Sigmoid colon (tissue), 6 donors: ENCODE measurements at regions not wholly inside any gene's neighbourhood (a gene's known extent, or its start where the extent isn't known, plus 50 kb on each side); places are given as distances from the start of the nearest gene placed in this dataset.

ENCODE experiments used
- DNase-seq: peaks from one replicate; pipeline ENCODE4 v3.0.0-alpha.2; 2019
- H3K27ac ChIP-seq, 4 donors: fragments of 200-600 bp; sonication (generic); one replicate each; pipeline ENCODE4 v1.5.1; 2016 to 2019; ENCODE audit warnings: mild to moderate bottlenecking in 1 of 4
- H3K27me3 ChIP-seq, 3 donors: fragments of 200-600 bp; sonication (generic); one replicate each; pipeline ENCODE4 v1.5.1; 2019; ENCODE audit warnings: mild to moderate bottlenecking in 1 of 3
- H3K36me3 ChIP-seq, 4 donors: fragments of 200-600 bp; sonication (generic); one replicate each; pipeline ENCODE4 v1.5.1; 2016 to 2019
- H3K4me1 ChIP-seq, 4 donors: fragments of 200-600 bp; sonication (generic); one replicate each; pipeline ENCODE4 v1.5.1; 2017 to 2019
- H3K4me3 ChIP-seq, 4 donors: fragments of 200-600 bp; sonication (generic); one replicate each; pipeline ENCODE4 v1.5.1; 2017 to 2019; ENCODE audit warnings: mild to moderate bottlenecking in 2 of 4, moderate library complexity in 1 of 4
- H3K9me3 ChIP-seq, 4 donors: fragments of 200-600 bp in 3 of 4; sonication (generic) in 3 of 4; one replicate each; pipeline versions ENCODE4 v1.5.1 to v1.6.1; 2013 to 2019
- EP300 ChIP-seq, 4 donors: sonication (generic); formaldehyde crosslinking; IDR thresholded peaks; one replicate each; pipeline ENCODE4 v1.6.1; 2017; ENCODE audit warnings: antibody characterized with exemption in 4 of 4
- POLR2A ChIP-seq, 2 donors: fragments of 450-650 bp; IDR thresholded peaks; one replicate each; pipeline ENCODE4 v1.6.1; 2016; ENCODE audit warnings: antibody characterized with exemption in 2 of 2, mild to moderate bottlenecking in 2 of 2, moderate library complexity in 2 of 2
- POLR2AphosphoS5 ChIP-seq, 4 donors: sonication (generic); formaldehyde crosslinking; IDR thresholded peaks; one replicate each; pipeline ENCODE4 v1.6.1; 2017; ENCODE audit warnings: antibody characterized with exemption in 4 of 4
- WGBS, 2 donors: extraction: QIAGEN DNeasy Blood & Tissue Kit; methylation state at CpG; one replicate each; pipeline ENCODE4 v1.1.7; 2013; 5-methylcytosine and 5-hydroxymethylcytosine counted together
- intact Hi-C: fragments of 100-400 bp; cut with DNase I; formaldehyde crosslinking; loops from one replicate; pipeline ENCODE4 v1.15.1; 2023
- TF ChIP-seq, protein P1 (sequence below), 4 experiments: fragments of 450-650 bp in 3 of 4; fragments of 200-600 bp in 1 of 4; IDR thresholded peaks; one replicate each; pipeline ENCODE4 v1.5.1; 2016 to 2019; ENCODE audit warnings: antibody characterized with exemption in 4 of 4, mild to moderate bottlenecking in 3 of 4, moderate library complexity in 2 of 4
- donor health status: healthy with polysubstance abuse.
- donor health status: healthy.

DNA sequence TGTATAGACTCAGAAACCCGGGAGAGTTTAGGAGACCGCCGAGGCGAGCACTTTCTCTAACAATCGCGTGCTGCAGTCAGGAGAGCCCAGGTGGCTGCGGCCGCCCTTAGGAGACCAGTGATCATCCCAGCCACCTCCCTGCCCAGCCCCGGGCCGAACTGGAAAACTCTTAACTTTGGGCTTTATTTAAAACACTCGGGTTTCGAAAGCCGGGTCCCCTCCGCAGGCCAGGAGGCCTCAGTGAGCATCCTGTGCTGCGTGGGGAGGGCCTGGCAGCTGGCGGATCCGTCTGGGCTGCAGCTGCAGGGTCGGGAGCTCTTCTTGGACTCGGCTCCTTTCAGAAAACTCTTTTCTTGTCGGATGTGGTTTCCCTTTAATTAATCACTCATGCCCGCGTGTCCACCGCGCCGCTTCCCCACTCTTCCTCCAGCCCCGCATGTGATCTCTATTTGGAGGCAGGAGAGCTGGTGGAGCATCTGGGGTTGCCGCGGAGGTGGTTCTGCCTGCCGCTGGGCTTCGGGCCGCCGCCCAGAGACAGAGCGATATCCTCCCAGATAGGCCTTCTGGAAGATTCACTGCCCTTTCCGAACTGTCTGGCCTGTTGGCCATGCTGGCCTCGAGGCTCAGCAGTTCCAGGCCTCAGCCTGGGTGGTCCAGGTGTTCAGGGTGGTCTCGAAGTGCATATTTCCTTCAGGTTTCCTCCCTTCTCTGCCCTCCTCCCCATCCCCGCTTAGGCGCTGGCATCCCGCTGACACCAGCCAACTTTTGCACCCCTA is 59.5 kb downstream of the TMEM174 start:
- no peak for TF ChIP-seq POLR2AphosphoS5 (IDR thresholded peaks at IDR 0.05)
- TF ChIP-seq POLR2A (IDR thresholded peaks at IDR 0.05) = no peak
- TF ChIP-seq, protein P1, sequence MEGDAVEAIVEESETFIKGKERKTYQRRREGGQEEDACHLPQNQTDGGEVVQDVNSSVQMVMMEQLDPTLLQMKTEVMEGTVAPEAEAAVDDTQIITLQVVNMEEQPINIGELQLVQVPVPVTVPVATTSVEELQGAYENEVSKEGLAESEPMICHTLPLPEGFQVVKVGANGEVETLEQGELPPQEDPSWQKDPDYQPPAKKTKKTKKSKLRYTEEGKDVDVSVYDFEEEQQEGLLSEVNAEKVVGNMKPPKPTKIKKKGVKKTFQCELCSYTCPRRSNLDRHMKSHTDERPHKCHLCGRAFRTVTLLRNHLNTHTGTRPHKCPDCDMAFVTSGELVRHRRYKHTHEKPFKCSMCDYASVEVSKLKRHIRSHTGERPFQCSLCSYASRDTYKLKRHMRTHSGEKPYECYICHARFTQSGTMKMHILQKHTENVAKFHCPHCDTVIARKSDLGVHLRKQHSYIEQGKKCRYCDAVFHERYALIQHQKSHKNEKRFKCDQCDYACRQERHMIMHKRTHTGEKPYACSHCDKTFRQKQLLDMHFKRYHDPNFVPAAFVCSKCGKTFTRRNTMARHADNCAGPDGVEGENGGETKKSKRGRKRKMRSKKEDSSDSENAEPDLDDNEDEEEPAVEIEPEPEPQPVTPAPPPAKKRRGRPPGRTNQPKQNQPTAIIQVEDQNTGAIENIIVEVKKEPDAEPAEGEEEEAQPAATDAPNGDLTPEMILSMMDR (IDR thresholded peaks at IDR 0.05) = no peak
- TF ChIP-seq EP300 (IDR thresholded peaks at IDR 0.05) = no peak
- intact Hi-C loops = loop anchor here (5.0 kb wide), 1 partner anchor 65 kb away; no protein-coding TSS in a partner anchor
- no peak overlapping the region for H3K4me3 ChIP-seq
- H3K27ac ChIP-seq = no peak overlapping the region
- peaks cover 33 to 84% (median 51%) of the 10 kb centered on the region in 3 donors for H3K27me3 ChIP-seq
- H3K4me1 ChIP-seq = peaks cover 0 to 25% (median 23%) of the 10 kb centered on the region in 4 donors
- H3K9me3 ChIP-seq = no peaks in the 10 kb centered on the region
- DNase-seq = no peak
- no peaks in the 10 kb centered on the region for H3K36me3 ChIP-seq
- WGBS, 2 donors = 17 to 36% methylated on average over 39 of the region's 39 CpGs

DNA sequence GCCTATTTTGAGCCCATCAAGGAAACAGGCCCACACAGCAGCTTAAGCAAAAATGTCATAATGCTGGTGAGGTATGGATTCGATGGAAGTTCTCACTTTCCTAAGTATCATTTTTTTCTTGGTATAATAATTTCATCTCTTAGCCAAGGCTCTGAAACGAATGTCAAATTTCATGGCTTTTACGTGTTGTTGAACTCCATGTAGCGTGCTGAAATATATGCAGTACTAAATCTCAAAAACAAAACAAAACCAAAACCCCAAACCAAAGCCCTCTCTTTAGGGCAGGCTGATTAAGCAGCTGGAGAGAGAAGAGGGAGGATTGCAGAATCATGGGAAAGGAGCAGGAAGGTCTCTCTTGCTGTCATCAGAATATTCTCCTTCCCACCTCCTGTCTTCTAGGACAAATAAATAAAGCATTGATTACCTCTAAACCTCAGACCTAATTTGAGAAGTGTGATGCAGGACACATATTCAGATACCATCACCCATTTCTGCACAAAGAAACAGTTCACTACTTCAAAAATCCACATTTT is 58.3 kb downstream of the TMEM174 start:
- H3K36me3 ChIP-seq = no peaks in the 10 kb centered on the region
- DNase-seq = no peak
- peaks cover 33 to 95% (median 53%) of the 10 kb centered on the region in 3 donors for H3K27me3 ChIP-seq
- no peak overlapping the region for H3K4me3 ChIP-seq
- intact Hi-C loops = loop anchor here (5.0 kb wide), 1 partner anchor 66 kb away; no protein-coding TSS in a partner anchor
- peaks cover 0 to 25% (median 23%) of the 10 kb centered on the region in 4 donors for H3K4me1 ChIP-seq
- no peaks in the 10 kb centered on the region for H3K9me3 ChIP-seq
- 46 to 48% methylated on average over 4 of the region's 4 CpGs for WGBS, 2 donors
- no peak overlapping the region for H3K27ac ChIP-seq
- no peak for TF ChIP-seq POLR2AphosphoS5 (IDR thresholded peaks at IDR 0.05)

DNA sequence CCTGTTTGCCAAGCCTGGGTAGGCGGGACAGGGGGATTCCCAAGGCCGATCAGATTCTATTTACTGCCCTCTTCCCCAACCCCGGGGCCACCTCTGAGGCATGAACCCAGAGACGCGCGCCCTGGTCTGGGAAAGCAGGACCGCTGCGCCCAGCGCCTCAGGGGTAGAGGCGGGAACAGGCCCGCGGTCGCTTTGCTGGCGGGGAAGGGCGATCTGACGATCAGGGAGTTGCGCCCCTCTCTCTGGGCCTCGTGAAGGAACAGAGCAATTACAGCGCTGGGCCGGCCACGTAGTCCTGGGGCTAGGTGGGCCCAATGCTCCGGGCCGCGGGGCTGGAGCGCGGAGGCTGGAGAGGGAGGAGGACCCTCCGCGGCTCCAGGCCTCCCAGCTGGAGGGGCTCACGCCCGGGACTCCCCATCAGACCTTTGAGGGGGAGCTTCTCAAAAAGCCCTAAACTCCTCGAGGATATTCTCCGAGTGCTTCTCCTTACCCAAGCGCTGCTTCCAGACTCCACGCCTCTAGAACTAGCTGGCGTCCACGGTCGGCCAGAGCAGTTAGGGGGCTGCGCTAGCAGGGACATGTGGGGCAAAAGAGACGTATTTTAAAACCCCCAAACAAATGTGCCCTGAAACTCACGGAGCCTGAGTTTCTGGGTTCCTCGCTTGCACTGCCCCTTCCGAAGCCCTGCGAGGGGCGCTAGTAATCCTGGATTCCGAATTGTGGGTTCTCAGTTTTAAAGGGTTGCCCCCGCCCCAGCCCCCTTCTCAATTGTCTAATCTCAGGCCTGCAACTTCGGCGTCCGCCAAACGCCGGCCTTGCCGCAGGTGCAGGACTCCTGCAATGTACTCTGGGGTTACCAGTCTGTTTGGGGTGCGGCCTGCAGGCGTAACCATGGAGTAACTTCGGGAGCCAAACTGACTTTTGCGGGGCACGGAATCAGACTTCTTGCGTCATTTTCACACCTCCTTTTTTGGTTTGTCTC is 57.6 kb downstream of the TMEM174 start:
- no peak for DNase-seq
- peaks cover 33 to 99% (median 61%) of the 10 kb centered on the region in 3 donors for H3K27me3 ChIP-seq
- TF ChIP-seq POLR2AphosphoS5 (IDR thresholded peaks at IDR 0.05) = no peak
- TF ChIP-seq POLR2A (IDR thresholded peaks at IDR 0.05) = no peak
- TF ChIP-seq, protein P1 (IDR thresholded peaks at IDR 0.05) = no peak
- no peak for TF ChIP-seq EP300 (IDR thresholded peaks at IDR 0.05)
- no peak overlapping the region for H3K27ac ChIP-seq
- 16 to 24% methylated on average over 58 of the region's 58 CpGs for WGBS, 2 donors
- no peaks in the 10 kb centered on the region for H3K9me3 ChIP-seq
- no peak overlapping the region for H3K4me3 ChIP-seq
- H3K36me3 ChIP-seq = no peaks in the 10 kb centered on the region
- intact Hi-C loops = loop anchor here (5.0 kb wide), 1 partner anchor 67 kb away; no protein-coding TSS in a partner anchor
- H3K4me1 ChIP-seq = peaks cover 0 to 25% (median 23%) of the 10 kb centered on the region in 4 donors

DNA sequence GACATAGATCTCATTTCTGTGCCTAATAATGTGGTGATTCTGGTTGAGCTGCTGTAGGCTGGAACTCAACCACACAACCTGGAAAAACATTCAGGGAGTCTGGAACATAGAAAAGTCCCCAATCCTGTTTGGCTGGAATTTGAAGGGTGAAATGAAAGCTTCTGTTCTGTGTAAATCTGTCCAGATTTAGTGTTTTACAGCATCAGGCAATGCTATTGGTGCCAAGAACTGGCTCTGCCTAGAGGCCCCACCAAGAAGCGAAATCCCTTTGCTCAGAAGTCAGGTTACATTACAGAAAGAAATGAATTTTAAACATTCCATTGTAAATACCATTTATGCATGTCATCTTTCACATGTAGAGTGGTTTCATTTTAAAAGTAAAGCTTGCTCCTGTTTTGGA is 56.3 kb downstream of the TMEM174 start:
- Histone ChIP-seq H3K4me3 (no peak overlapping the region), H3K4me1 (peaks cover 0 to 23% (median 22%) of the 10 kb centered on the region in 4 donors), H3K36me3 (no peaks in the 10 kb centered on the region), H3K27ac (no peak overlapping the region), H3K9me3 (no peaks in the 10 kb centered on the region), H3K27me3 (peaks cover 32 to 90% (median 53%) of the 10 kb centered on the region in 3 donors)
- TF ChIP-seq EP300 (IDR thresholded peaks at IDR 0.05) (no peak), POLR2A (IDR thresholded peaks at IDR 0.05) (no peak), POLR2AphosphoS5 (IDR thresholded peaks at IDR 0.05) (no peak)
- TF ChIP-seq, protein P1 (IDR thresholded peaks at IDR 0.05) = no peak
- intact Hi-C loops = no loop called here
- 26 to 72% methylated on average over 1 of the region's 1 CpG for whole genome bisulfite sequencing, 2 donors
- DNase-seq = no peak
